Stomach (tissue), 8 donors: ENCODE measurements at regions not wholly inside any gene's neighbourhood (a gene's known extent, or its start where the extent isn't known, plus 50 kb on each side); places are given as distances from the start of the nearest gene placed in this dataset.

Experiments used
- DNase-seq, 2 donors: peaks; one replicate each; pipeline versions ENCODE4 v3.0.0 to v3.0.0-alpha.2; 2013 to 2019
- H3K27ac ChIP-seq, 5 donors: fragments of 200-600 bp in 4 of 5; sonication (generic) in 4 of 5; one replicate each; pipeline ENCODE4 v1.5.1; 2013 to 2019; ENCODE audit warnings: mild to moderate bottlenecking in 1 of 5, moderate library complexity in 1 of 5
- H3K27me3 ChIP-seq, 3 donors: fragments of 200-600 bp; sonication (generic); one replicate each; pipeline ENCODE4 v1.5.1; 2017 to 2019; ENCODE audit warnings: mixed run types in 1 of 3
- H3K36me3 ChIP-seq, 4 donors: fragments of 200-600 bp; sonication (generic); 1 replicate in 3 of 4; 2 replicates in 1 of 4; pipeline ENCODE4 v1.5.1; 2016 to 2019
- H3K4me1 ChIP-seq, 4 donors: fragments of 200-600 bp; sonication (generic); one replicate each; pipeline ENCODE4 v1.5.1; 2016 to 2019
- H3K4me3 ChIP-seq, 4 donors: fragments of 200-600 bp; sonication (generic) in 3 of 4; one replicate each; pipeline ENCODE4 v1.5.1; 2016 to 2019; ENCODE audit warnings: mild to moderate bottlenecking in 1 of 4
- H3K9me3 ChIP-seq, 4 donors: fragments of 200-600 bp; sonication (generic); one replicate each; pipeline ENCODE4 v1.5.1; 2016 to 2019
- EP300 ChIP-seq: sonication (generic); formaldehyde crosslinking; IDR thresholded peaks from one replicate; pipeline ENCODE4 v1.6.1; 2017; ENCODE audit warnings: antibody characterized with exemption
- POLR2A ChIP-seq, 4 donors: fragments of 450-650 bp; IDR thresholded peaks; one replicate each; pipeline ENCODE4 v1.6.1; 2016; ENCODE audit warnings: antibody characterized with exemption in 4 of 4, control low read depth in 2 of 4, mild to moderate bottlenecking in 1 of 4, moderate library complexity in 1 of 4
- POLR2AphosphoS5 ChIP-seq, 3 donors: sonication (generic); formaldehyde crosslinking; IDR thresholded peaks; one replicate each; pipeline ENCODE4 v1.6.1; 2016; ENCODE audit warnings: antibody characterized with exemption in 3 of 3
- WGBS, 5 donors: extraction: QIAGEN DNeasy Blood & Tissue Kit in 3 of 5; methylation state at CpG; one replicate each; pipeline versions ENCODE4 v1.1.5 to v1.1.7; 2013 to 2018; 5-methylcytosine and 5-hydroxymethylcytosine counted together
- intact Hi-C: fragments of 100-400 bp; cut with DNase I; formaldehyde crosslinking; loops from one replicate; pipeline ENCODE4 v1.15.1; 2023; ENCODE audit warnings: low total_unique reads
- TF ChIP-seq, protein P1 (sequence below), 7 experiments: fragments of 450-650 bp in 4 of 7; fragments of 200-600 bp in 3 of 7; sonication (generic) in 3 of 7; IDR thresholded peaks; one replicate each; pipeline ENCODE4 v1.5.1; 2016 to 2019; ENCODE audit warnings: antibody characterized with exemption in 7 of 7, control low read depth in 2 of 7, mild to moderate bottlenecking in 1 of 7
- donor health status: healthy with polysubstance abuse.
- donor health status: Bipolar disorder and iron deficiency.
- donor health status: healthy.

DNA sequence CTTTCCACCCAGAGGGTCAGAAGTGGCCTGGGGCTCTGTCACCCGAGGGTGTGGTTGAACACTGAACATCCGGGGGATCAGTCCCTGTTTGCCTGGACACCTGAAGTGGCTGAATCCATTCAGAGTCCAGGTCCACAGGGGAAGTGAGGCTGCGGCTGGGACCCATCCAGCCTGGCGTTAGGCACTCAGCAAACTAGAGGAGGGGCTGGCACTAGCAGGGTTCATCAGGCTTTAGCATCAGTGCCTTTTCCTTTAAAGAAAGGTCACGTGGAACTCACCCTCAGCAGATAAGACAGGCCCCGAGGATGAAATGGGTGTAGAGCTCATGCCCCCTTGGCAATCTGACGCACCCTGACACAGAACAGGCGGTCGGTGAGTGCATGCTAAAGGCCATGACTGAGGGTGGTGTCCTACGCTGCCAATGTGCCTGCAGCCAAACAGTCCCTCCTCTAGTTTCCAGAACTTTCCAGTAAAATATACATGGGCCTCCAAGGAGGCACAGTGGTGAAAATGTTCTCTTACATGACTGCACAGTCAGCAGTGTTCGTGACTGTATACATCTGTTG is 72.4 kb upstream of the ARHGEF7 start:
- peaks cover 0 to 19% (median 0%) of the 10 kb centered on the region in 3 donors for H3K27me3 ChIP-seq
- 61 to 76% (median 72%) methylated on average over 10 to 11 of the region's 11 CpGs for WGBS, 5 donors

DNA sequence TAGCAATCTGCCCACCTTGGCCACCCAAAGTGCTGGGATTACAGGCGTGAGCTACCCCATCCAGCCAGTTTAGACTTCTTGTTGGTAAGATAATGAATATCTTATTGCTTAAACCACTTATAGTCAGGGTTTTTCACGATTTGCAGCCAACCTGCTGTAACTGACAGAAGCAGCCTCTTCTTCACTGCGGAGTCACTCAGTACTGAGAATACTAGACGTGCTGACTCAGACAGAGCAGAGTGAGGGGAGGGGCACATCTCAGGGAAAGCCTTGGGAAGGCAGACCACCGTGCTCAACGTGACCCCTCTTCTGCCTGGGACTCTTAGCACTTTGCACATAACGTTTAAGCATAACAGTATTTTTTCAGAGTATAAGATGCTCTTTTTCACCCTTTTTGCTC is 74.3 kb upstream of the ARHGEF7 start:
- WGBS, 5 donors, result 63 to 69% (median 66%) methylated on average over 7 of the region's 7 CpGs
- TF ChIP-seq POLR2AphosphoS5 (IDR thresholded peaks at IDR 0.05), result no peak
- TF ChIP-seq, protein P1, sequence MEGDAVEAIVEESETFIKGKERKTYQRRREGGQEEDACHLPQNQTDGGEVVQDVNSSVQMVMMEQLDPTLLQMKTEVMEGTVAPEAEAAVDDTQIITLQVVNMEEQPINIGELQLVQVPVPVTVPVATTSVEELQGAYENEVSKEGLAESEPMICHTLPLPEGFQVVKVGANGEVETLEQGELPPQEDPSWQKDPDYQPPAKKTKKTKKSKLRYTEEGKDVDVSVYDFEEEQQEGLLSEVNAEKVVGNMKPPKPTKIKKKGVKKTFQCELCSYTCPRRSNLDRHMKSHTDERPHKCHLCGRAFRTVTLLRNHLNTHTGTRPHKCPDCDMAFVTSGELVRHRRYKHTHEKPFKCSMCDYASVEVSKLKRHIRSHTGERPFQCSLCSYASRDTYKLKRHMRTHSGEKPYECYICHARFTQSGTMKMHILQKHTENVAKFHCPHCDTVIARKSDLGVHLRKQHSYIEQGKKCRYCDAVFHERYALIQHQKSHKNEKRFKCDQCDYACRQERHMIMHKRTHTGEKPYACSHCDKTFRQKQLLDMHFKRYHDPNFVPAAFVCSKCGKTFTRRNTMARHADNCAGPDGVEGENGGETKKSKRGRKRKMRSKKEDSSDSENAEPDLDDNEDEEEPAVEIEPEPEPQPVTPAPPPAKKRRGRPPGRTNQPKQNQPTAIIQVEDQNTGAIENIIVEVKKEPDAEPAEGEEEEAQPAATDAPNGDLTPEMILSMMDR (IDR thresholded peaks at IDR 0.05), result no peak
- TF ChIP-seq EP300, result no peak
- no peak for TF ChIP-seq POLR2A (IDR thresholded peaks at IDR 0.05)
- intact Hi-C loops, result no loop called here
- no peaks in the 10 kb centered on the region for H3K9me3 ChIP-seq
- H3K36me3 ChIP-seq, result no peaks in the 10 kb centered on the region
- no peak for DNase-seq
- H3K27me3 ChIP-seq, result peaks cover 0 to 21% (median 0%) of the 10 kb centered on the region in 3 donors
- H3K4me3 ChIP-seq, result no peak overlapping the region
- no peak overlapping the region for H3K27ac ChIP-seq
- H3K4me1 ChIP-seq, result no peaks in the 10 kb centered on the region

More for the DNA sequence above, 72.4 kb upstream of the ARHGEF7 start:
- intact Hi-C loops, result no loop called here
- H3K27ac ChIP-seq, result no peak overlapping the region
- H3K9me3 ChIP-seq, result no peaks in the 10 kb centered on the region
- no peak for TF ChIP-seq POLR2A (IDR thresholded peaks at IDR 0.05)
- TF ChIP-seq EP300, result no peak
- no peak for TF ChIP-seq POLR2AphosphoS5 (IDR thresholded peaks at IDR 0.05)
- TF ChIP-seq, protein P1 (IDR thresholded peaks at IDR 0.05), result no peak
- H3K36me3 ChIP-seq, result no peaks in the 10 kb centered on the region
- H3K4me3 ChIP-seq, result no peak overlapping the region
- DNase-seq, result no peak
- H3K4me1 ChIP-seq, result no peaks in the 10 kb centered on the region

DNA sequence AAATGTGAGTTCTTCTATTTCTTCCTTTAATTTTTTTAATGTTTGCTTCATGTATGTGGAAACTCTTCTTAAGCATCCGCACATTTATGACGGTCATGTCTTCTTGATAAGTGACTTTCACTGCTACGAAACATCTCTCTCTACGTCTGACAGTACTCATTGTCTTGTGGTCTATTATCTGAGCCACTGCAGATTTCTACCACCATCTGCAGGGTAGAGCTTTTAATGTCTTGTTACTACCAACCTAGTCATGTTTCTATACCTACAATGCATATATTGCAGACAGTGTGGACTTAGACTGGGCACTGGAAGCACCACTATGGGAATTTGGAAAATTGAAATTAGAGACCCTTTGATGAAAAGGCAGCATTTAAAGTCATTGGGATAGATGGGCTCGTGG is 75.4 kb upstream of the ARHGEF7 start:
- Histone ChIP-seq H3K36me3 (no peaks in the 10 kb centered on the region), H3K9me3 (no peaks in the 10 kb centered on the region), H3K27ac (no peak overlapping the region), H3K4me3 (no peak overlapping the region), H3K4me1 (no peaks in the 10 kb centered on the region), H3K27me3 (peaks cover 0 to 21% (median 0%) of the 10 kb centered on the region in 3 donors)
- DNase-seq, result no peak
- WGBS, 5 donors, result 76 to 87% (median 78%) methylated on average over 5 of the region's 5 CpGs
- intact Hi-C loops, result no loop called here
- TF ChIP-seq POLR2A (IDR thresholded peaks at IDR 0.05) (no peak), POLR2AphosphoS5 (IDR thresholded peaks at IDR 0.05) (no peak), EP300 (no peak)
- TF ChIP-seq, protein P1 (IDR thresholded peaks at IDR 0.05), result no peak

DNA sequence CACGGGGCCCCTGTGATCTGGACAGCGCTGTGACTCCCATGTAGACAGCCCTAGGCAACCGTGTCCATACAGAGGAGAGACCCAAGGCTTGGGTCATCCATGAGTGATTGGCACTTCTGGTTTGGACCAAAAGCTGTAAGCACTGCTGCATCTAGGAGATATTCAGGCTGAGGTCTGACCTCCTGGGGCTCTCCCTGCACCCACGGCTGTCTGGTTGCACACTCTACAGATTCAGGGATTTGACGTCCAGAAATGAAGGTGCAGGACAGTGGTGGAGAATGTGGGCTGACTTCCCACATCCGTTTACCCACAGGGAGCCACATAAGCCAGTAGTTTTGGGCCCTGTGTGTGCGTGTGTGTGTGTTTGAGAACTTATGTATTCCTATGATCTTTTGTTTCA is 76.2 kb upstream of the ARHGEF7 start:
- Histone ChIP-seq H3K9me3 (no peaks in the 10 kb centered on the region), H3K27me3 (peaks cover 0 to 21% (median 0%) of the 10 kb centered on the region in 3 donors), H3K4me1 (no peaks in the 10 kb centered on the region), H3K27ac (no peak overlapping the region), H3K4me3 (no peak overlapping the region), H3K36me3 (no peaks in the 10 kb centered on the region)
- TF ChIP-seq, protein P1 (IDR thresholded peaks at IDR 0.05), result no peak
- TF ChIP-seq POLR2A (IDR thresholded peaks at IDR 0.05) (no peak), EP300 (no peak), POLR2AphosphoS5 (IDR thresholded peaks at IDR 0.05) (no peak)
- intact Hi-C loops, result no loop called here
- DNase-seq, result no peak
- WGBS, 5 donors, result 68 to 79% (median 77%) methylated on average over 7 of the region's 7 CpGs
